Body of pancreas (tissue), 4 donors: ENCODE measurements at regions not wholly inside any gene's neighbourhood (a gene's known extent, or its start where the extent isn't known, plus 50 kb on each side); places are given as distances from the start of the nearest gene placed in this dataset.

Source experiments
- ATAC-seq: fragments of 150-250 bp; one replicate; pipeline ENCODE4 v1.9.1; 2016
- DNase-seq, 4 donors: peaks; one replicate each; pipeline ENCODE4 v3.0.0-alpha.2; 2019
- H3K27ac ChIP-seq, 4 donors: fragments of 200-600 bp; sonication (generic); 1 replicate in 3 of 4; 2 replicates in 1 of 4; pipeline versions ENCODE4 v1.5.1 to v1.6.1; 2016 to 2019; ENCODE audit warnings: mild to moderate bottlenecking in 1 of 4, mixed read lengths in 1 of 4, moderate library complexity in 1 of 4
- H3K27me3 ChIP-seq, 2 donors: fragments of 200-600 bp; sonication (generic); one replicate each; pipeline ENCODE4 v1.6.0; 2016; ENCODE audit warnings: mild to moderate bottlenecking in 1 of 2
- H3K36me3 ChIP-seq, 2 donors: fragments of 200-600 bp; sonication (generic); replicated peaks in 1 of 2; 2 replicates each; pipeline ENCODE4 v1.5.1; 2016; ENCODE audit warnings: low read depth in 2 of 2; ENCODE audit not compliant: insufficient read depth in 1 of 2
- H3K4me1 ChIP-seq: fragments of 200-600 bp; sonication (generic); one replicate; pipeline ENCODE4 v1.6.0; 2016
- H3K4me3 ChIP-seq, 2 donors: fragments of 200-600 bp; sonication (generic); 1 replicate in 1 of 2; 2 replicates in 1 of 2; pipeline ENCODE4 v1.5.1; 2016 to 2019
- H3K9me3 ChIP-seq, 3 donors: fragments of 200-600 bp; sonication (generic); 1 replicate in 2 of 3; 2 replicates in 1 of 3; pipeline ENCODE4 v1.5.1; 2016
- POLR2A ChIP-seq, 3 donors: fragments of 450-650 bp; IDR thresholded peaks; one replicate each; pipeline ENCODE4 v1.6.1; 2016; ENCODE audit warnings: antibody characterized with exemption in 3 of 3, mild to moderate bottlenecking in 2 of 3
- WGBS, 2 donors: methylation state at CpG; one replicate each; pipeline ENCODE4 v1.1.5; 2017; 5-methylcytosine and 5-hydroxymethylcytosine counted together
- intact Hi-C: fragments of 100-400 bp; cut with DNase I; formaldehyde crosslinking; loops from one replicate; pipeline ENCODE4 v1.15.1; 2023
- TF ChIP-seq, protein P1 (sequence below), 7 experiments: fragments of 450-650 bp in 4 of 7; fragments of 200-600 bp in 3 of 7; sonication (generic) in 3 of 7; IDR thresholded peaks; one replicate each; pipeline ENCODE4 v1.5.1; 2016 to 2019; ENCODE audit warnings: antibody characterized with exemption in 7 of 7

DNA sequence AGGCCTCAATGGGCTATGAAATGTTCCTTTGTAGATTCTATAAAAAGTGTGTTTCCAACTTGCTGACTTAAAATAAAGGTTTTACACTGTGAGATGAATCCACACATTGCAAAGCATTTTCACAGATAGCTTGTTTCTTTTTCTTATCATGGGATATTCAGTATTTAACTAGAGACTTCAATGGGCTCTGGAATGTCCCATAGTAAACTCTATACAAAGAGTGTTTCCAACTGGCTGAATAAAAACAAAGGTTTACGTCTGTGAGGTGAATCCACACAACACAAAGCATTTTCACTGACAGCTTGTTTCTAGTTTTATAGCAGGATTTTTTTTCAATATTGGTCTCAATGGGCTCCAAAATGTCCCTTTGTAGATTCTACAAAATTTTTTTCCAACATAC, 550.1 kb downstream of the KCNJ18 start:
- intact Hi-C loops = no loop called here
- H3K36me3 ChIP-seq = no peaks in the 10 kb centered on the region
- H3K27ac ChIP-seq = no peak overlapping the region
- ATAC-seq (no peak), DNase-seq (no peak)
- no peaks in the 10 kb centered on the region for H3K9me3 ChIP-seq
- H3K4me1 ChIP-seq = no peaks in the 10 kb centered on the region
- WGBS, 2 donors = 39 to 52% methylated on average over 1 of the region's 1 CpG
- H3K27me3 ChIP-seq = no peaks in the 10 kb centered on the region
- TF ChIP-seq POLR2A (IDR thresholded peaks at IDR 0.05) = no peak
- TF ChIP-seq, protein P1, sequence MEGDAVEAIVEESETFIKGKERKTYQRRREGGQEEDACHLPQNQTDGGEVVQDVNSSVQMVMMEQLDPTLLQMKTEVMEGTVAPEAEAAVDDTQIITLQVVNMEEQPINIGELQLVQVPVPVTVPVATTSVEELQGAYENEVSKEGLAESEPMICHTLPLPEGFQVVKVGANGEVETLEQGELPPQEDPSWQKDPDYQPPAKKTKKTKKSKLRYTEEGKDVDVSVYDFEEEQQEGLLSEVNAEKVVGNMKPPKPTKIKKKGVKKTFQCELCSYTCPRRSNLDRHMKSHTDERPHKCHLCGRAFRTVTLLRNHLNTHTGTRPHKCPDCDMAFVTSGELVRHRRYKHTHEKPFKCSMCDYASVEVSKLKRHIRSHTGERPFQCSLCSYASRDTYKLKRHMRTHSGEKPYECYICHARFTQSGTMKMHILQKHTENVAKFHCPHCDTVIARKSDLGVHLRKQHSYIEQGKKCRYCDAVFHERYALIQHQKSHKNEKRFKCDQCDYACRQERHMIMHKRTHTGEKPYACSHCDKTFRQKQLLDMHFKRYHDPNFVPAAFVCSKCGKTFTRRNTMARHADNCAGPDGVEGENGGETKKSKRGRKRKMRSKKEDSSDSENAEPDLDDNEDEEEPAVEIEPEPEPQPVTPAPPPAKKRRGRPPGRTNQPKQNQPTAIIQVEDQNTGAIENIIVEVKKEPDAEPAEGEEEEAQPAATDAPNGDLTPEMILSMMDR (IDR thresholded peaks at IDR 0.05) = no peak
- no peak overlapping the region for H3K4me3 ChIP-seq

DNA sequence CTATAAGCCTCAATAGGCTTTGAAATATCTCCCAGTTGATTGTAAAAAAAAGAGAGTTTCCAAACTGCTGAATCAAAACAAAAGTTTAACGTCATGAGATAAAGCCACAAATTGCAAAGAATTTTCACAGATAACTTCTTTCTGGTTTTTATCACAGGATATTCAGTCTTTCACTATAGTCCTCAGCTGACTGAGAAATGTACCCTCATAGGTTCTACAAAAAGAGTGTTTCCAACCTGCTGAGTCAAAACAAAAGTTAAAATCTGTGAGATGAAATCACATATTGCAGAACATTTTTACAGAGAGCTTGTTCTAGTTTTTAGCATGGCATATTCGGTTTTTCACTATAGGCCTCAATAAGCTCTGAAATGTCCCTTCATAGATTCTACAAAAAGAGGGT, 559.2 kb downstream of the KCNJ18 start:
- ATAC-seq (no peak), DNase-seq (no peak)
- 46 to 59% methylated on average over 2 of the region's 2 CpGs for WGBS, 2 donors
- Histone ChIP-seq H3K27me3 (no peaks in the 10 kb centered on the region), H3K27ac (no peak overlapping the region), H3K9me3 (no peaks in the 10 kb centered on the region), H3K4me1 (no peaks in the 10 kb centered on the region), H3K4me3 (no peak overlapping the region), H3K36me3 (no peaks in the 10 kb centered on the region)
- intact Hi-C loops = no loop called here
- TF ChIP-seq POLR2A (IDR thresholded peaks at IDR 0.05) = no peak

DNA sequence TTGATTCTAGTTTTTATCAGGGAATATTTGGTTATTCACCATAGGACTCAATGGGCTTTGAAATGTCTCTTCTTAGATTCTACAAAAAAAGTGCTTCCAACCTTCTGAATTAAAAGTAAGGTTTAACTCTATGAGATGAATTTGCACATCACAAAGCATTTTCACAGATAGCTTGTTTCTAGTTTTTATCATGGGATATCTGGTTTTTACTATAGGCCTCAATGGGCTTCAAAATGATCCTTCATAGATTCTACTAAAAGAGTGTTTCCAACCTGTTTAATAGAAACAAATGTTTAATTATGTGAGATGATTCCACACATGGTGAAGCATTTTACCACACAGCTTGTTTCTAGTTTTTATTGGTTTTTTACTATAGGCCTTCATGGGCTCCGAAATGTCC, 560.7 kb downstream of the KCNJ18 start:
- no peaks in the 10 kb centered on the region for H3K27me3 ChIP-seq
- 57 to 73% methylated on average over 1 of the region's 1 CpG for WGBS, 2 donors
- no peak overlapping the region for H3K4me3 ChIP-seq
- DNase-seq (no peak), ATAC-seq (no peak)
- H3K36me3 ChIP-seq = no peaks in the 10 kb centered on the region
- TF ChIP-seq, protein P1 (IDR thresholded peaks at IDR 0.05) = no peak
- no peak for TF ChIP-seq POLR2A (IDR thresholded peaks at IDR 0.05)
- H3K9me3 ChIP-seq = peaks cover 0 to 7% (median 0%) of the 10 kb centered on the region in 3 donors
- no peaks in the 10 kb centered on the region for H3K4me1 ChIP-seq
- no peak overlapping the region for H3K27ac ChIP-seq
- intact Hi-C loops = no loop called here

DNA sequence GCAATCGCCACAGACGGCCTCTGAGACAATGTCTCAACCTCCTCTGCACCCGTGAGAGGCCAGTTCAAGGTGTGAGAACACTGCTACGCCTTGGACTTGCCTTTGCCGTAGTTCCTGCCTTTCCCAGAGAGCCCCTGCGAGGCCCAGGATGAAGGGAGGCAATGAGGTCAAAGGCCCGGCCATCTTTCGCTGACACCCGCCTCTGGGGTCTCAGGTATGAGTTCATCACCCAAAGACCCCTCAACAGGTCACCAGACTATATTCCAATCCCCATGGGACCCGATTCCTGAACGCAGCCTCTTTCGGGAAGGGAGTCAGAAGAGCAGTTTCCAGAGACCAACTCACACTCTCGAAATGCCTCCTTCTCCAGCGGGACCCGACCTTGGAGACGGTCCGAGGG, 573.5 kb downstream of the KCNJ18 start:
- H3K9me3 ChIP-seq = peaks cover 0 to 5% (median 0%) of the 10 kb centered on the region in 3 donors

DNA sequence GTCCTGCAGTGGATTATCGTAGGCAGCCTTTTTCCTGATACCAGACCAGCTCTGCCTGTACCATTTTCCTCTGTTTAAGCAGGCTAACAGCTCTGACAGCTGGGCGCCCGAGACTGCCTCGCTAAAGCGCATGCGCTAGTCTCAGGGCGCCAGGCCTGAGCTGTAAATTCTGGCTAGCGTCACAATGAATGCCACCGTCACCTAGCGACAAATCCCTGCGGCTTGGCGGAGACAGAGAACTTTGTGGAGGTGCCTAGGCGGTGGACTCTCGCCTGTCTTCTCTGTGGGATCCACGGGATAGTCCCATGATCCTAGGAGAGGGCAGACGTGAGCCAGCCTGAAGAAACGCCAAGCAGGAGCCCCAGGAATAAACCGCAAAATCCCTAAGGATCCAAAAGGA, 573.9 kb downstream of the KCNJ18 start:
- H3K9me3 ChIP-seq = peaks cover 0 to 5% (median 0%) of the 10 kb centered on the region in 3 donors
- 47 to 60% methylated on average over 18 of the region's 18 CpGs for WGBS, 2 donors
- intact Hi-C loops = no loop called here
- no peak overlapping the region for H3K27ac ChIP-seq
- H3K4me3 ChIP-seq = no peak overlapping the region
- H3K27me3 ChIP-seq = no peaks in the 10 kb centered on the region
- no peak for TF ChIP-seq POLR2A (IDR thresholded peaks at IDR 0.05)
- TF ChIP-seq, protein P1 (IDR thresholded peaks at IDR 0.05) = no peak
- no peaks in the 10 kb centered on the region for H3K36me3 ChIP-seq
- H3K4me1 ChIP-seq = no peaks in the 10 kb centered on the region
- DNase-seq (no peak), ATAC-seq (no peak)

More for the DNA sequence above, 573.5 kb downstream of the KCNJ18 start:
- Histone ChIP-seq H3K27ac (no peak overlapping the region), H3K4me1 (no peaks in the 10 kb centered on the region), H3K27me3 (no peaks in the 10 kb centered on the region), H3K4me3 (no peak overlapping the region), H3K36me3 (no peaks in the 10 kb centered on the region)
- ATAC-seq (no peak), DNase-seq (no peak)
- no peak for TF ChIP-seq POLR2A (IDR thresholded peaks at IDR 0.05)
- TF ChIP-seq, protein P1 (IDR thresholded peaks at IDR 0.05) = no peak
- intact Hi-C loops = no loop called here
- 57 to 67% methylated on average over 16 to 17 of the region's 17 CpGs for WGBS, 2 donors
